ENCODE measurements at regions not wholly inside any gene's neighbourhood (a gene's known extent, or its start where the extent isn't known, plus 50 kb on each side); places are given as distances from the start of the nearest gene placed in this dataset.
"Not testable (repeated sequence)": the region's sequence is repeated elsewhere in the genome, so short reads cannot be mapped to it uniquely, and the experiment has no call there.

DNA sequence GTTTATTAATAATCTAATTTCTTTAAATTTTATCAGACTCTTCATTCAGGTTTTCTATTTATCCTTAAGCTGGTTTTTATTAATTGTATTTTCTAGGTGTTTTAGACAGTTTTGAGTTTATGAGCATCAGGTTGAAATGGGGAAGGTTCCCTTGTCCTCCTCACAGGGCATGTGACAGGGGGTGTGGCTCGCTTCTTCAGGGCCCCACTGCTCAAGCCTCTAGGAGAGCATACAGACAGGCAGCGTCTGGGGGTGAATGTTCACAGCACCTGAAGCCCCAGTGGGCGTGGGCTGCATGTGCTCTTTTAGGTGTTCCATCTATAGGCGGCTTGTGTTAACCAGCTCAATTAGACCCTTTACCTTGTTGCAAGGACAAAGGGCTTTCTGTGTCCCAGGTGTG is 78.2 kb upstream of the RUFY1 start:
- H3K9me3 Mint-ChIP-seq (ENCODE audit: low read depth): no peaks in the 10 kb centered on the region
- peaks cover 5% of the 10 kb centered on the region for H3K27me3 Mint-ChIP-seq
- no peak overlapping the region for H3K27ac Mint-ChIP-seq
- no peaks in the 10 kb centered on the region for H3K4me1 Mint-ChIP-seq
- DNase-seq (no peak), ATAC-seq (no peak)
- H3K4me3 Mint-ChIP-seq: no peak overlapping the region
- no peaks in the 10 kb centered on the region for H3K36me3 Mint-ChIP-seq
- CTCF ChIA-PET: no interaction called here

- H3K27me3 Mint-ChIP-seq: no peaks in the 10 kb centered on the region
- CTCF ChIA-PET: no interaction called here
- H3K9me3 Mint-ChIP-seq (ENCODE audit: low read depth): no peaks in the 10 kb centered on the region
Measured at GRCh38 chr5:179470201-179470600, 80.2 kb upstream of the RUFY1 start.

GRCh38 chr5:179468696-179469095 is 81.7 kb upstream of the RUFY1 start:
- H3K27me3 Mint-ChIP-seq: no peaks in the 10 kb centered on the region
- H3K36me3 Mint-ChIP-seq: no peaks in the 10 kb centered on the region
- DNase-seq (no peak), ATAC-seq (no peak)
- H3K4me1 Mint-ChIP-seq: no peaks in the 10 kb centered on the region
- H3K27ac Mint-ChIP-seq: no peak overlapping the region
- H3K4me3 Mint-ChIP-seq: no peak overlapping the region
- H3K9me3 Mint-ChIP-seq (ENCODE audit: low read depth): no peaks in the 10 kb centered on the region
- CTCF ChIA-PET: no interaction called here

More at GRCh38 chr5:179470201-179470600, 80.2 kb upstream of the RUFY1 start:
- H3K4me3 Mint-ChIP-seq: no peak overlapping the region
- DNase-seq: no peak
- no peak overlapping the region for H3K27ac Mint-ChIP-seq
- H3K36me3 Mint-ChIP-seq: no peaks in the 10 kb centered on the region
- ATAC-seq: no peak
- no peaks in the 10 kb centered on the region for H3K4me1 Mint-ChIP-seq

GRCh38 chr5:179467441-179467840 is 82.9 kb upstream of the RUFY1 start:
- no peak for ATAC-seq

DNA sequence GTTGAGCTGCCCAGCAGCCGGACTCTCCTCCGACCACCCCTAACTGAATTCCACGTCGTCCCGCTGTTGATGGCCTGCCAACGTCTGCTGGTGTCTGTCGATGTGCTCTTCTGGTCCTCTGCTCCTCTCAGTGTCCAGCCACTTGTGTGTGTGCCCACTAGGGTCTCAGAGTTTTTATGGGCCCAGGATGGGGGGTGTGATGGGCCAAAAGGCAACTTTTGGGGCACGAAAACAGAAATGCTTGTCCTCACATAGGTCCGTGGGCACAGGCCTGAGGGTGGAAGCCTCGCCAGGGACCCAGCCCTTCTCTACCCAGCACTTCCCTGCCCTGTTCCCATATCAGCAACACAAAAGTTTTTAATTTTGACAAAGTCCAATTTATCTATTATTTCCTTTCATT is 85.7 kb upstream of the RUFY1 start:
- H3K27ac Mint-ChIP-seq: no peak overlapping the region
- CTCF ChIA-PET: no interaction called here
- ATAC-seq: no peak
- no peak overlapping the region for H3K4me3 Mint-ChIP-seq
- H3K4me1 Mint-ChIP-seq: no peaks in the 10 kb centered on the region
- H3K27me3 Mint-ChIP-seq: no peaks in the 10 kb centered on the region
- no peaks in the 10 kb centered on the region for H3K9me3 Mint-ChIP-seq (ENCODE audit: low read depth)
- H3K36me3 Mint-ChIP-seq: no peaks in the 10 kb centered on the region
- no peak for DNase-seq

More at GRCh38 chr5:179467441-179467840, 82.9 kb upstream of the RUFY1 start:
- DNase-seq: no peak
- Mint-ChIP-seq H3K4me1 (no peaks in the 10 kb centered on the region), H3K36me3 (no peaks in the 10 kb centered on the region), H3K4me3 (no peak overlapping the region), H3K9me3 (ENCODE audit: low read depth) (no peaks in the 10 kb centered on the region), H3K27ac (no peak overlapping the region), H3K27me3 (no peaks in the 10 kb centered on the region)
- CTCF ChIA-PET: no interaction called here

GRCh38 chr5:179462040-179462439 is 88.3 kb upstream of the RUFY1 start:
- CTCF ChIA-PET: no interaction called here
- no peaks in the 10 kb centered on the region for H3K36me3 Mint-ChIP-seq
- ATAC-seq: no peak

DNA sequence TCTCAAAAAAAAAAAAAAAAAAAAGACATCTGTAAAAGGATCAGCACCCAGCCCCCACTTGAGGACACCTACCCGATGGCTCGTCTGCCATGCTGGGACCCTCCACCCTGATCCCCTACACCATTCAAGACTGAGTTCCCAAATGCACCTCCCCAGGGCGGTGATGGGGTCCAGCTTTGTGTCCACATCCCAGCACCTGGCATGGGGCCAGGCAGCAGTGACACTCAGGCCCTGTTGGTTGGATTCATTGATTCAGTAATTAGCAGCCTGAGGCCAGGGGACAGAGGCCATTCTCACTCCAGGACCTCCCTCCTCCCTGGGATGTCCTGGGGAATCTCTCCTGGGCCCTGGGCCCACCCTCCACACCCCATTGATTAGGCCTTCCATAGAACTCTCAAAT is 88.8 kb upstream of the RUFY1 start:
- Mint-ChIP-seq H3K4me3 (no peak overlapping the region), H3K9me3 (ENCODE audit: low read depth) (no peaks in the 10 kb centered on the region), H3K27me3 (no peaks in the 10 kb centered on the region), H3K27ac (no peak overlapping the region), H3K4me1 (no peaks in the 10 kb centered on the region), H3K36me3 (no peaks in the 10 kb centered on the region)
- ATAC-seq: no peak
- DNase-seq: no peak
- CTCF ChIA-PET: no interaction called here

More at GRCh38 chr5:179462040-179462439, 88.3 kb upstream of the RUFY1 start:
- no peaks in the 10 kb centered on the region for H3K9me3 Mint-ChIP-seq (ENCODE audit: low read depth)
- H3K4me1 Mint-ChIP-seq: no peaks in the 10 kb centered on the region
- no peak overlapping the region for H3K27ac Mint-ChIP-seq
- DNase-seq: no peak
- no peaks in the 10 kb centered on the region for H3K27me3 Mint-ChIP-seq
- H3K4me3 Mint-ChIP-seq: no peak overlapping the region

DNA sequence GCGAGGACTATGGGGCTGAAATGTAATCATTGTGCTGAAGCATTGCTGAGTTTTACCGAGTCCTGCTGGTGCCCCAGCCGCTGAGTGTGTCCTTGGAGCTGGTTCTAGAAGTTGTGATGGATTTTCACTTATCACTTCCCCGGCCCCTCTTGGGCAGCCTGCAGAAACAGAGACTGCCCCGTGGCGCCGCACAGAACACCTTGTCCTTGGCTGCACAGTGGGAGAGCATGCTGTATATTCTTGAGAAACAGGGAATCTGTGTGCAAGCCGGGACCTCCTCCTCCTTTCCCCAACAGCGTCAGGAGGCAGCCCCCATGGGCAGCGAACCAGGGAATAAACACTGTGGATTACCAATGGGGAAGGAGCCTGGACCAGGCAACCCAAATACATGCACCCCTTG is 90.6 kb upstream of the RUFY1 start:
- Mint-ChIP-seq H3K4me1 (no peaks in the 10 kb centered on the region), H3K27ac (no peak overlapping the region), H3K27me3 (no peaks in the 10 kb centered on the region), H3K4me3 (no peak overlapping the region), H3K36me3 (peaks cover 2% of the 10 kb centered on the region), H3K9me3 (ENCODE audit: low read depth) (peaks cover 2% of the 10 kb centered on the region)
- ATAC-seq (no peak), DNase-seq (no peak)
- CTCF ChIA-PET: no interaction called here

DNA sequence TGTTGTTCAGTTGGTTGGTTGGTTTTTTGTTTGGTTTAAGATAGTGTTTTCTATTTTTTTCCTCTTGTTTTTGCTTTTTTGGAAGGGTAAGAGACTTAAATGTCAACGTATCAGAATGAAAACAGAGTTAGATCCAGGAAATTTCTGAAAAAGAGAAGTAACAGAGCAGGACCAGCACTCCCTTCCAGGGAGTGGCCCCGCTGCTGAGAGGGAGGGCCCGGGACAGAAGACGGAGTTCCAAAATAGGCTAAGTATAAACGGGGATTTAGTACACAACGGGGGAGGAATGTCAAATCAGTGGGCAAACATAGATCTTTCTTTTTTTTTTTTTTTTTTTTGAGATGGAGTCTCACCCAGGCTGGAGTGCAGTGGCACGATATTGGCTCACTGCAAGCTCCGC is 92.7 kb upstream of the RUFY1 start:
- Mint-ChIP-seq H3K4me1 (no peaks in the 10 kb centered on the region), H3K9me3 (ENCODE audit: low read depth) (peaks cover 5% of the 10 kb centered on the region), H3K27ac (no peak overlapping the region), H3K36me3 (peaks cover 2% of the 10 kb centered on the region), H3K4me3 (no peak overlapping the region), H3K27me3 (no peaks in the 10 kb centered on the region)
- CTCF ChIA-PET: no interaction called here
- ATAC-seq (no peak), DNase-seq (no peak)

DNA sequence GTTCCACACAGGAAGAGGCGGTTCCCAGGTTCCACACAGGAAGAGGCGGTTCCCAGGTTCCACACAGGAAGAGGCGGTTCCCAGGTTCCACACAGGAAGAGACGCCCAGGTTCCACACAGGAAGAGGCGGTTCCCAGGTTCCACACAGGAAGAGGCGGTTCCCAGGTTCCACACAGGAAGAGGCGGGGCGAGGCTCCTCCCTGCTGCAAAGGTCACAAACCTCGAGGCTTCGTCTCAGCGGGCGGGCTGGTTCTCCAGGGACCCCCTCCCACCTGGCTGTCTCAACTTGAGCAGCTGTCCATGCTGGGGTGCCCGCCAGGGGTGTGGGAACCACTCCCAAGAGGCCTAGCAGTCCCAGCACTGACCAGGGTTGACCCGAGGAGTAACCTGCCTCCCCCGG is 94.3 kb upstream of the RUFY1 start:
- H3K36me3 Mint-ChIP-seq; CTCF ChIA-PET; H3K27ac Mint-ChIP-seq; H3K4me3 Mint-ChIP-seq; H3K4me1 Mint-ChIP-seq; H3K9me3 Mint-ChIP-seq (ENCODE audit: low read depth); ATAC-seq; H3K27me3 Mint-ChIP-seq; DNase-seq: not testable (repeated sequence)

DNA sequence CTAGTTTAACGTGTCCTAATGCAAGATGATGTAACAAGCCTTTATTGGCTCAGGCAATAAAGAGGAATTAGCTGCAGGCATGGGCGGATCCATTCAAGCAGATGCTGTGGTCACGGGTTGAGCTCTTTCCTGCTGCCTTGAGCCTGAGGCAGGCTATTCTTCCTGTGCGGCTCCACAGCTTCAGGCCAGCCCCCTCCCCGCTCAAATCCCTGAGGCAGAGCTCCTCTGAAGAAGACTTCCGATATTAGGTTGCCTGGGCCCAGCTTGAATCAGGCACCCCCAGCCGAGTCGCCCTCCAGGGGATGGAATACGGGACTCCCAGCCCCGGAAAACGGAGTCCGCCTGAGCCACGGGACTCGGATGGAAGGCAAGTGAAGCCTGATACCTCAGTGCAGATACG is 95.0 kb upstream of the RUFY1 start:
- H3K27ac Mint-ChIP-seq: no peak overlapping the region
- CTCF ChIA-PET: no interaction called here
- DNase-seq (no peak), ATAC-seq (no peak)
- peaks cover 5% of the 10 kb centered on the region for H3K9me3 Mint-ChIP-seq (ENCODE audit: low read depth)
- H3K4me1 Mint-ChIP-seq: no peaks in the 10 kb centered on the region
- peaks cover 2% of the 10 kb centered on the region for H3K36me3 Mint-ChIP-seq
- no peak overlapping the region for H3K4me3 Mint-ChIP-seq
- H3K27me3 Mint-ChIP-seq: no peaks in the 10 kb centered on the region

DNA sequence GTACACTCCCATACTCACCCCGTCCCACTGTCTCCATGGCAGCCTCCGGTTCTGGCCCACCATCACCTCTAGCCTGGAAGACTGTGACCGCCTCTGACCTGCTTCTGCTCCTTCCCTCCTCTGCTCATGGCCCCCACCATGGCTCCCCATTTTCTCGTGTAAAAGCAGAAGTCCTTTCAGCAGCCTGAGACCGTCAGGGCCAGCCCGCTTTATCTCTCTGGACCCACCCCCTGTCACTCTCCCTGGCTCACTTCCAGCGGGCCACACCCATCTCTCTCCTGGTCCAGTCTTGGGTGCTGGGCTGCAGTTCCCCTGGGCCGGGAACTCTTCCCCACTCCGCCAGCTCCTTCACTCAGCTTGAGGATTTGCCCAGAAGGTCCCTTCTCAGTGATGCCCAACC is 96.0 kb upstream of the RUFY1 start:
- no peaks in the 10 kb centered on the region for H3K27me3 Mint-ChIP-seq
- DNase-seq: no peak
- peaks cover 5% of the 10 kb centered on the region for H3K9me3 Mint-ChIP-seq (ENCODE audit: low read depth)
- H3K27ac Mint-ChIP-seq: no peak overlapping the region
- H3K4me1 Mint-ChIP-seq: no peaks in the 10 kb centered on the region
- no peak overlapping the region for H3K4me3 Mint-ChIP-seq
- no peak for ATAC-seq
- peaks cover 2% of the 10 kb centered on the region for H3K36me3 Mint-ChIP-seq
- CTCF ChIA-PET: no interaction called here

GRCh38 chr5:179453616-179454015 is 96.7 kb upstream of the RUFY1 start:
- H3K27ac Mint-ChIP-seq: no peak overlapping the region
- no peak overlapping the region for H3K4me3 Mint-ChIP-seq
- no peaks in the 10 kb centered on the region for H3K27me3 Mint-ChIP-seq
- peaks cover 5% of the 10 kb centered on the region for H3K9me3 Mint-ChIP-seq (ENCODE audit: low read depth)
- CTCF ChIA-PET: no interaction called here
- ATAC-seq: no peak
- no peaks in the 10 kb centered on the region for H3K4me1 Mint-ChIP-seq
- peaks cover 2% of the 10 kb centered on the region for H3K36me3 Mint-ChIP-seq
- DNase-seq: no peak

DNA sequence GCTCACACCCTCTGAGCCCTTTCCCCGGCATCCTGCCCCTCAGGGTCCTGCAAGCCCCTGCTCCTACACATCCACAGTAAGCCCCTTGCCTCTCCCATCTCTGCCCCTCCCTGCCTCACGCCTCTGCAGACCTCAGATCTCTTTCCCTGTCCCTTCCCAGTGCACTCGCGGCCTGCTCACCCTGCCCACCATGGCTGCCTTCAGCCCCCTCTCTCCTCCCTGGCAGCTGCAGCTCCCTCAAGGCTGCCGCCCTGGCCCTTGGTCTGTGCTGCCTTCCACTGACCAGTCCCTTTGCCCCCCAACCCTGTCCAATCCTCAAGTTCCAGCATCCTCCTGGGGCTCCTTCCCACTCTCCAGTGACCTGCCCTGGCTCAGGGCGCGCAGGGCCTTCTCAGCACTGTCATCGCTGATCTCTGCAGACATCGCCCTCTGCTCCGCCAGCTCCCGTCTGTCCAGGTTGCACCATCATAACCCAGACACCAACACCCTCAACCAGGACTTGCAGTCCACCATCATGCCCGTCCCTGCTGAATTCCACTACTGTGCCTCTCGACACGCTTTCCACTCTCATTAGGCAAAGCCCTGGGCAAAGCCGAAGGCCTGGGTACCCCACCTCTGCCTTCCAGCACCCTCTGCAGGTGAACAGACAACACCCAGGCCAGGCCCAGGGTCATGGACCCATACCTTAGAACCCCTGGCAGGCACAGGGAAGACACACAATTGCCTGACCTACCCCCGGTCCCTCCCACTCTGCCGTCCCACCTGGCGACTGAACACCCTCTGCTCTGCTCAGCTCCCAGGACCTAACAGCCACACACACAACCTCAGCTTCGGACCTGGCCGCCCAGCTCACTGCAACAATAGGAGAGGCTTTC is 97.8 kb upstream of the RUFY1 start:
- H3K4me3 Mint-ChIP-seq: no peak overlapping the region
- H3K4me1 Mint-ChIP-seq: no peaks in the 10 kb centered on the region
- no peak overlapping the region for H3K27ac Mint-ChIP-seq
- H3K9me3 Mint-ChIP-seq (ENCODE audit: low read depth): peaks cover 5% of the 10 kb centered on the region
- H3K27me3 Mint-ChIP-seq: no peaks in the 10 kb centered on the region
- DNase-seq: no peak
- no peak for ATAC-seq
- H3K36me3 Mint-ChIP-seq: peaks cover 2% of the 10 kb centered on the region
- CTCF ChIA-PET: no interaction called here

GRCh38 chr5:179451828-179452196 is 98.5 kb upstream of the RUFY1 start:
- Mint-ChIP-seq H3K4me1 (no peaks in the 10 kb centered on the region), H3K9me3 (ENCODE audit: low read depth) (peaks cover 5% of the 10 kb centered on the region), H3K27me3 (no peaks in the 10 kb centered on the region), H3K4me3 (no peak overlapping the region), H3K36me3 (peaks cover 2% of the 10 kb centered on the region), H3K27ac (no peak overlapping the region)
- CTCF ChIA-PET: no interaction called here
- no peak for ATAC-seq
- no peak for DNase-seq
